HEK293 (cell line): ENCODE measurements at regions not wholly inside any gene's neighbourhood (a gene's known extent, or its start where the extent isn't known, plus 50 kb on each side); places are given as distances from the start of the nearest gene placed in this dataset.

ENCODE experiments used
- ATF2 ChIP-seq: fragments of 450-650 bp; formaldehyde crosslinking; IDR thresholded peaks from 2 replicates; pipeline ENCODE4 v1.5.1; 2016; ENCODE audit warnings: missing biosample characterization, missing genetic modification characterization, low read depth
- CTCF ChIP-seq: fragments of 450-650 bp; formaldehyde crosslinking; IDR thresholded peaks from 2 replicates; pipeline ENCODE4 v1.5.1; 2016; ENCODE audit warnings: missing biosample characterization, missing genetic modification characterization
- REPIN1 ChIP-seq: fragments of 450-650 bp; formaldehyde crosslinking; IDR thresholded peaks from 2 replicates; pipeline ENCODE4 v1.5.1; 2017; ENCODE audit warnings: missing biosample characterization, missing genetic modification characterization, low read depth
- REST ChIP-seq: fragments of 450-650 bp; formaldehyde crosslinking; IDR thresholded peaks from 2 replicates; pipeline ENCODE4 v1.5.1; 2016; ENCODE audit warnings: missing biosample characterization, missing genetic modification characterization
- ZBTB11 ChIP-seq: fragments of 450-650 bp; formaldehyde crosslinking; conservative IDR thresholded peaks from 2 replicates; pipeline ENCODE4 v1.5.1; 2016; ENCODE audit warnings: low read depth, missing biosample characterization, missing genetic modification characterization
- ZFP37 ChIP-seq: fragments of 450-650 bp; formaldehyde crosslinking; IDR thresholded peaks from 2 replicates; pipeline ENCODE4 v1.5.1; 2016; ENCODE audit warnings: missing biosample characterization, missing genetic modification characterization
- ZNF112 ChIP-seq: fragments of 450-650 bp; formaldehyde crosslinking; IDR thresholded peaks from 2 replicates; pipeline ENCODE4 v1.5.0; 2017; ENCODE audit warnings: missing biosample characterization, missing genetic modification characterization
- ZNF133 ChIP-seq: fragments of 450-650 bp; formaldehyde crosslinking; IDR thresholded peaks from 2 replicates; pipeline ENCODE4 v1.5.1; 2016; ENCODE audit warnings: missing biosample characterization, missing genetic modification characterization
- ZNF214 ChIP-seq: fragments of 450-650 bp; formaldehyde crosslinking; IDR thresholded peaks from 2 replicates; pipeline ENCODE4 v1.5.1; 2017; ENCODE audit warnings: missing biosample characterization, mild to moderate bottlenecking, missing genetic modification characterization, borderline replicate concordance
- ZNF416 ChIP-seq: fragments of 450-650 bp; formaldehyde crosslinking; IDR thresholded peaks from 2 replicates; pipeline ENCODE4 v1.5.1; 2016; ENCODE audit warnings: missing biosample characterization, missing genetic modification characterization
- ZNF596 ChIP-seq: fragments of 450-650 bp; IDR thresholded peaks from 2 replicates; pipeline ENCODE4 v1.5.0; 2018; ENCODE audit warnings: missing biosample characterization, mild to moderate bottlenecking, missing genetic modification characterization, moderate library complexity

- TF ChIP-seq ZBTB11 (tag by site-specific recombination) (no peak), CTCF (no peak), ZNF112 (no peak), ZNF416 (tag by site-specific recombination) (no peak), REPIN1 (tag by site-specific recombination) (no peak), ATF2 (tag by site-specific recombination) (no peak), REST (no peak), ZNF214 (tag by site-specific recombination) (no peak), ZNF133 (tag by site-specific recombination) (no peak), ZFP37 (no peak), ZNF596 (no peak)
These were observed 61.1 kb upstream of the KLHL13 start for GRCh38 chrX:118177708-118178107.
